KMS-11 (cell line): ENCODE measurements at regions not wholly inside any gene's neighbourhood (a gene's known extent, or its start where the extent isn't known, plus 50 kb on each side); places are given as distances from the start of the nearest gene placed in this dataset.
"Not testable (repeated sequence)": the region's sequence is repeated elsewhere in the genome, so short reads cannot be mapped to it uniquely, and the experiment has no call there.

Experiments used
- H2AFZ ChIP-seq: fragments of 200-600 bp; sonication (generic); 2 replicates; pipeline ENCODE4 v1.6.1; 2016; ENCODE audit warnings: antibody characterized with exemption, mixed run types, low read depth
- H3K27ac ChIP-seq: fragments of 200-600 bp; sonication (generic); 2 replicates; pipeline ENCODE4 v1.6.1; 2016; ENCODE audit warnings: mild to moderate bottlenecking, mixed run types
- H3K27me3 ChIP-seq: fragments of 200-600 bp; sonication (generic); 2 replicates; pipeline ENCODE4 v1.6.1; 2017; ENCODE audit warnings: mild to moderate bottlenecking, low read depth, mixed run types, moderate library complexity; ENCODE audit not compliant: insufficient read depth
- H3K36me3 ChIP-seq: fragments of 200-600 bp; sonication (generic); 2 replicates; pipeline ENCODE4 v1.6.1; 2017; ENCODE audit warnings: mild to moderate bottlenecking, mixed run types; ENCODE audit not compliant: insufficient read depth
- H3K4me1 ChIP-seq: fragments of 200-600 bp; sonication (generic); 2 replicates; pipeline ENCODE4 v1.6.1; 2016; ENCODE audit warnings: mild to moderate bottlenecking, low read depth, mixed run types; ENCODE audit not compliant: poor library complexity, severe bottlenecking
- H3K4me2 ChIP-seq: fragments of 200-600 bp; sonication (generic); 2 replicates; pipeline ENCODE4 v1.7.0; 2016; ENCODE audit warnings: mild to moderate bottlenecking, mixed run types
- H3K4me3 ChIP-seq: fragments of 200-600 bp; sonication (generic); IDR thresholded peaks from 2 replicates; pipeline ENCODE4 v1.6.1; 2017; ENCODE audit warnings: low read depth, low read length, mixed read lengths; ENCODE audit not compliant: insufficient read depth
- H3K79me2 ChIP-seq: fragments of 200-600 bp; sonication (generic); 2 replicates; pipeline ENCODE4 v1.6.1; 2016; ENCODE audit warnings: low read depth, mixed run types; ENCODE audit not compliant: insufficient read depth
- H3K9ac ChIP-seq: fragments of 200-600 bp; sonication (generic); 2 replicates; pipeline ENCODE4 v1.6.1; 2016; ENCODE audit warnings: mild to moderate bottlenecking, mixed run types
- H4K20me1 ChIP-seq: fragments of 200-600 bp; sonication (generic); 2 replicates; pipeline ENCODE4 v1.6.1; 2016; ENCODE audit warnings: mild to moderate bottlenecking, mixed run types; ENCODE audit not compliant: insufficient read depth
- TF ChIP-seq, protein P1 (sequence below): fragments of 200-600 bp; sonication (generic); conservative IDR thresholded peaks from 2 replicates; pipeline ENCODE4 v1.6.1; 2017; ENCODE audit warnings: low read depth, mild to moderate bottlenecking, antibody characterized with exemption, low read length, moderate library complexity, mixed read lengths

DNA sequence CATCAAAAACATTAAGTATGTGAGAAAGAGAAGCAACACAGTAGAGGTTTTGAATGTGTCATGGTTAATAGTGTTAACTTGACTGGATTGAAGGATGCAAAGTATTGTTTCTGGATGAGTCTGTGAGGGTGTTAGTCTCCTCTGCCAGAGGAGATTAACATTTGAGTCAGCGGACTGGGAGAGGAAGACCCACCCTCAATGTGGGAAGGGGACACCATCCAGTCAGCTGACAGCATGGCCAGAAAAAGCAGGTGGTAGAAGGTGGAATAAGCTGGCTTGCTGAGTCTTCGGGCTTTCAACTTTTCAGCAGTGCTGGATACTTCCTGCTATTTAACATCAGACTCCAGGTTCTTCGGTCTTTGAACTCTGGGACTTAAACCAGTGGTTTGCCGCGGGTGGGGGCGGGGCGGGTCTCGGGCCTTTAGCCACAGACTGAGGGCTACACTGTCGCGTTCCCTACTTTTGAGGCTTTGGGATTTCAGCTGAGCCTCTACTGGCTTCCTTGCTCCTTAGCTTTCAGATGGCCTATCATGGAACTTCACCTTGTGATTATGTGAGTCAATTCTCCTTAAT lies 309.9 kb upstream of the ST8SIA4 start:
- H3K36me3 ChIP-seq, result no peaks in the 10 kb centered on the region
- TF ChIP-seq, protein P1, sequence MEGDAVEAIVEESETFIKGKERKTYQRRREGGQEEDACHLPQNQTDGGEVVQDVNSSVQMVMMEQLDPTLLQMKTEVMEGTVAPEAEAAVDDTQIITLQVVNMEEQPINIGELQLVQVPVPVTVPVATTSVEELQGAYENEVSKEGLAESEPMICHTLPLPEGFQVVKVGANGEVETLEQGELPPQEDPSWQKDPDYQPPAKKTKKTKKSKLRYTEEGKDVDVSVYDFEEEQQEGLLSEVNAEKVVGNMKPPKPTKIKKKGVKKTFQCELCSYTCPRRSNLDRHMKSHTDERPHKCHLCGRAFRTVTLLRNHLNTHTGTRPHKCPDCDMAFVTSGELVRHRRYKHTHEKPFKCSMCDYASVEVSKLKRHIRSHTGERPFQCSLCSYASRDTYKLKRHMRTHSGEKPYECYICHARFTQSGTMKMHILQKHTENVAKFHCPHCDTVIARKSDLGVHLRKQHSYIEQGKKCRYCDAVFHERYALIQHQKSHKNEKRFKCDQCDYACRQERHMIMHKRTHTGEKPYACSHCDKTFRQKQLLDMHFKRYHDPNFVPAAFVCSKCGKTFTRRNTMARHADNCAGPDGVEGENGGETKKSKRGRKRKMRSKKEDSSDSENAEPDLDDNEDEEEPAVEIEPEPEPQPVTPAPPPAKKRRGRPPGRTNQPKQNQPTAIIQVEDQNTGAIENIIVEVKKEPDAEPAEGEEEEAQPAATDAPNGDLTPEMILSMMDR, result no peak
- no peaks in the 10 kb centered on the region for H3K27me3 ChIP-seq
- H3K9ac ChIP-seq, result no peak overlapping the region
- H3K79me2 ChIP-seq, result no peaks in the 10 kb centered on the region
- no peak overlapping the region for H2AFZ ChIP-seq
- no peak overlapping the region for H3K27ac ChIP-seq
- no peaks in the 10 kb centered on the region for H3K4me1 ChIP-seq
- no peak overlapping the region for H3K4me3 ChIP-seq
- no peak overlapping the region for H3K4me2 ChIP-seq
- no peaks in the 10 kb centered on the region for H4K20me1 ChIP-seq

DNA sequence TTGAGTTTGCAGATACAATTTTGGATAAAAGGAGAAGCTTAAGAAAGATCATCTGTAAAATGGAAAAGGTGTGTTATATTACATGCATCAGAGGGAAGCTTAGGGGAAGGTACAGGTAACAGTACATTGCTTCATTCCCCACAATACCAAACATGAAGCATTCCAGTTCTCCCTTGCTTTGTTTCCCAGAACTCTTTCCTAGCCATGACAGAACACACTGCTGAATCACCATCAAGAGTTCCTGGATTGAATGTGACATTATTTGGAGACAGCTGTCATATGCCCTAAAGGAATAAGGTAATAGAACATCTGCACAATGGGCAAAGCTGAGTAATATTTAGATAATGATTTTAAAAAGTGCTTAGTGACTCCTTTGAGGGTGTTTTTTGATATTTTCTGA lies 303.5 kb upstream of the ST8SIA4 start:
- no peak overlapping the region for H3K4me2 ChIP-seq
- TF ChIP-seq, protein P1, result no peak
- H2AFZ ChIP-seq, result no peak overlapping the region
- H3K9ac ChIP-seq, result no peak overlapping the region
- H3K4me3 ChIP-seq, result no peak overlapping the region
- peaks cover 14% of the 10 kb centered on the region for H3K4me1 ChIP-seq
- H3K27ac ChIP-seq, result no peak overlapping the region
- H3K79me2 ChIP-seq, result no peaks in the 10 kb centered on the region
- H4K20me1 ChIP-seq, result no peaks in the 10 kb centered on the region
- H3K36me3 ChIP-seq, result no peaks in the 10 kb centered on the region
- H3K27me3 ChIP-seq, result no peaks in the 10 kb centered on the region

DNA sequence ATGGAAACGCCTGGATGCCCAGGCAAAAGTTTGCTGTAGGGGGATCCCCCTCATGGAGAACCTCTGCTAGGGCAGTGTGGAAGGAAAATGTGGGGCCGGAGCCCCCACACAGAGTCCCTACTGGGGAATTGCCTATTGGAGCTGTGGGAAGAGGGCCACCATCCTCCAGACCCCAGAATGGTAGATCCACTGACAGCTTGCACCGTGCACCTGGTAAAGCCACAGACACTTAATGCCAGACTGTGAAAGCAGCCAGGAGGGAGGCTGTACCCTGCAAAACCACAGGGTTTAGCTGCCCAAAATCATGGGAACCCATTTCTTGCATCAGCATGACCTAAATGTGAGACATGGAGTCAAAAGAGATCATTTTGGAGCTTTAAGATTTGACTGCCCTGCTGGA lies 302.0 kb upstream of the ST8SIA4 start:
- Histone ChIP-seq H3K27ac (0 out of 2 replicates have a peak overlapping the region, but pooled peaks have one; percentile 11), H3K4me2 (peak overlapping the region; percentile 4; the same call in 1 of the 2 replicates), H3K4me1 (peaks cover 14% of the 10 kb centered on the region)
- H3K36me3 ChIP-seq, H3K4me3 ChIP-seq, H4K20me1 ChIP-seq, H2AFZ ChIP-seq, H3K79me2 ChIP-seq, H3K27me3 ChIP-seq, H3K9ac ChIP-seq: not testable (repeated sequence)

DNA sequence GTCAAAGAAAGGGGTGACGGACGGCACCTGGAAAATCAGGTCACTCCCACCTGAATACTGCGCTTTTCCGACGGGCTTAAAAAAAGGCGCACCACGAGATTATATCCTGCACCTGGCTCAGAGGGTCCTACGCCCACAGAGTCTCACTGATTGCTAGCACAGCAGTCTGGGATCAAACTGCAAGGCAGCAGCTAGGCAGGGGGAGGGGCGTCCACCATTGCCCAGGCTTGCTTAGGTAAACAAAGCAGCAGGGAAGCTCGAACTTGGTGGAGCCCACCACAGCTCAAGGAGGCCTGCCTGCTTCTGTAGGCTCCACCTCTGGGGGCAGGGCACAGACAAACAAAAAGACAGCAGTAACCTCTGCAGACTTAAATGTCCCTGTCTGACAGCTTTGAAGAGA lies 277.3 kb upstream of the ST8SIA4 start:
- not testable (repeated sequence) for H3K27ac ChIP-seq, H3K4me1 ChIP-seq, H2AFZ ChIP-seq, H3K4me2 ChIP-seq, H4K20me1 ChIP-seq, H3K27me3 ChIP-seq, H3K4me3 ChIP-seq, H3K9ac ChIP-seq, H3K79me2 ChIP-seq, H3K36me3 ChIP-seq

DNA sequence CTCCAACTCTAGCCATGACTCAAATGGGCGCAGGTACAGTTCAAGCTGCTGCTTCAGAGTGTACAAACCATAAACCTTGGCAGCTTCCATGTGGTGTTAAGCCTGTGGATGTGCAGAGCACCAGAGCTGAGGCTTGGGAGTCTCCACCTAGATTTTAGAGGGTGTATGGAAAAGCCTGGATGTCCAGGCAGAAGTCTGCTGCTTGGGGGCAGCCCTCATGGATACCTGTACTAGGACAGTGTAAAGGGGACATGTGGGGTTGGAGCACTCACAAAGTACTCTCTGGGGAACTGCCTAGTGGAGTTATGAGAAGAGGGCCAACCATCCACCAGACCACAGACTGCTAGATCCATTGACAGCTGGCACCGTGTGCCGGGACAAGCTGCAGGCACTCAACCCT lies 273.5 kb upstream of the ST8SIA4 start:
- H3K27me3 ChIP-seq, result no peaks in the 10 kb centered on the region
- TF ChIP-seq, protein P1, result no peak

More for the DNA sequence above, 273.5 kb upstream of the ST8SIA4 start:
- Histone ChIP-seq H3K27ac (no peak overlapping the region), H2AFZ (no peak overlapping the region), H3K79me2 (no peaks in the 10 kb centered on the region), H3K9ac (no peak overlapping the region), H3K36me3 (no peaks in the 10 kb centered on the region), H3K4me3 (no peak overlapping the region), H3K4me1 (no peaks in the 10 kb centered on the region), H3K4me2 (no peak overlapping the region), H4K20me1 (no peaks in the 10 kb centered on the region)
